ENCODE measurements at regions not wholly inside any gene's neighbourhood (a gene's known extent, or its start where the extent isn't known, plus 50 kb on each side); places are given as distances from the start of the nearest gene placed in this dataset.

- TF ChIP-seq CTCF (conservative IDR thresholded peaks at IDR 0.05; ENCODE audit: low read depth in 2 of 2), result no peak
- TF ChIP-seq EZH2 (IDR thresholded peaks at IDR 0.05; ENCODE audit: low read depth, unreplicated experiment), result no peak
- TF ChIP-seq ETS1 (IDR thresholded peaks at IDR 0.05), result no peak
- TF ChIP-seq POLR2AphosphoS5 (IDR thresholded peaks at IDR 0.05; ENCODE audit: low read depth), result no peak
- no peak for TF ChIP-seq JUNB (IDR thresholded peaks at IDR 0.05; ENCODE audit: unreplicated experiment)
- no peak for TF ChIP-seq REST (IDR thresholded peaks at IDR 0.05; ENCODE audit: unreplicated experiment)
- no peak for TF ChIP-seq EZH2phosphoT487 (IDR thresholded peaks at IDR 0.05; ENCODE audit: unreplicated experiment)
- no peak for TF ChIP-seq CREB1 (CRISPR knock-in tag; IDR thresholded peaks at IDR 0.05; ENCODE audit: low read depth)
These were observed 469.5 kb upstream of the PROK2 start for GRCh38 chr3:72254483-72254882.
